ENCODE measurements at regions not wholly inside any gene's neighbourhood (a gene's known extent, or its start where the extent isn't known, plus 50 kb on each side); places are given as distances from the start of the nearest gene placed in this dataset.

- no peak for DNase-seq
- Histone ChIP-seq H3K36me3 (ENCODE audit: control insufficient read depth, insufficient read depth, low read length) (no peaks in the 10 kb centered on the region), H3K9me3 (no peaks in the 10 kb centered on the region; the same call in 1 of the 2 replicates), H3K27me3 (replicated peaks; ENCODE audit: control insufficient read depth, insufficient read depth, low read length) (peaks cover 2% of the 10 kb centered on the region; the same call in 1 of the 2 replicates), H3K4me3 (ENCODE audit: low read depth, low read length) (no peak overlapping the region), H3K4me1 (no peaks in the 10 kb centered on the region)
- POLR2A ChIA-PET = no interaction called here
- no peaks in the 10 kb centered on the region for H3K9me3 Mint-ChIP-seq (ENCODE audit: unreplicated experiment)
- H3K4me3 Mint-ChIP-seq (ENCODE audit: unreplicated experiment) = no peak overlapping the region
- CTCF ChIA-PET = no interaction called here
- no TSS peak for BruUV-seq (replicated peaks)
- intact Hi-C loops (cut with micrococcal nuclease; ENCODE audit: unreplicated experiment) = no loop called here
- no peak for TF ChIP-seq CTCF (IDR thresholded peaks at IDR 0.05; ENCODE audit: insufficient read depth in 1 of 2, low read depth in 1 of 2, low read length in 1 of 2, severe bottlenecking in 1 of 2, unreplicated experiment in 1 of 2)
- peaks cover 25% of the 10 kb centered on the region for H3K27me3 Mint-ChIP-seq (ENCODE audit: insufficient read depth, unreplicated experiment)
- no peaks in the 10 kb centered on the region for H3K4me1 Mint-ChIP-seq (ENCODE audit: low read depth, unreplicated experiment)
- no peak overlapping the region for H3K27ac Mint-ChIP-seq (ENCODE audit: unreplicated experiment)
- H3K36me3 Mint-ChIP-seq (ENCODE audit: insufficient read depth, unreplicated experiment) = no peaks in the 10 kb centered on the region
Measured at GRCh38 chr20:48075591-48076174, 290.4 kb upstream of the SULF2 start.

GRCh38 chr20:48070991-48071652, 285.8 kb upstream of the SULF2 start:
- BruUV-seq (replicated peaks) = no TSS peak
- no peak for TF ChIP-seq CTCF (IDR thresholded peaks at IDR 0.05; ENCODE audit: insufficient read depth in 1 of 2, low read depth in 1 of 2, low read length in 1 of 2, severe bottlenecking in 1 of 2, unreplicated experiment in 1 of 2)
- no peaks in the 10 kb centered on the region for H3K4me1 ChIP-seq
- Mint-ChIP-seq H3K4me1 (ENCODE audit: low read depth, unreplicated experiment) (no peaks in the 10 kb centered on the region), H3K27me3 (ENCODE audit: insufficient read depth, unreplicated experiment) (peaks cover 20% of the 10 kb centered on the region), H3K9me3 (ENCODE audit: unreplicated experiment) (peaks cover 7% of the 10 kb centered on the region), H3K4me3 (ENCODE audit: unreplicated experiment) (no peak overlapping the region), H3K27ac (ENCODE audit: unreplicated experiment) (no peak overlapping the region), H3K36me3 (ENCODE audit: insufficient read depth, unreplicated experiment) (no peaks in the 10 kb centered on the region)
- no peaks in the 10 kb centered on the region for H3K36me3 ChIP-seq (ENCODE audit: control insufficient read depth, insufficient read depth, low read length)
- no peak overlapping the region for H3K4me3 ChIP-seq (ENCODE audit: low read depth, low read length)
- peaks cover under 1% of the 10 kb centered on the region; the same call in 1 of the 2 replicates for H3K27me3 ChIP-seq (replicated peaks; ENCODE audit: control insufficient read depth, insufficient read depth, low read length)
- POLR2A ChIA-PET = no interaction called here
- intact Hi-C loops (cut with micrococcal nuclease; ENCODE audit: unreplicated experiment) = no loop called here
- no peak for DNase-seq
- H3K9me3 ChIP-seq = no peaks in the 10 kb centered on the region; the same call in 1 of the 2 replicates
- CTCF ChIA-PET = interaction anchor here (0.9 kb wide), 1 partner anchor 285 kb away, joined by 3 read pairs; no protein-coding TSS in a partner anchor

- intact Hi-C loops (cut with micrococcal nuclease; ENCODE audit: unreplicated experiment) = no loop called here
- no peaks in the 10 kb centered on the region for H3K36me3 Mint-ChIP-seq (ENCODE audit: insufficient read depth, unreplicated experiment)
- DNase-seq = no peak
- CTCF ChIA-PET = no interaction called here
- no peak overlapping the region for H3K4me3 Mint-ChIP-seq (ENCODE audit: unreplicated experiment)
- no TSS peak for BruUV-seq (replicated peaks)
- no peaks in the 10 kb centered on the region for H3K4me1 Mint-ChIP-seq (ENCODE audit: low read depth, unreplicated experiment)
- H3K4me1 ChIP-seq = no peaks in the 10 kb centered on the region
- no peak overlapping the region for H3K27ac Mint-ChIP-seq (ENCODE audit: unreplicated experiment)
- H3K36me3 ChIP-seq (ENCODE audit: control insufficient read depth, insufficient read depth, low read length) = no peaks in the 10 kb centered on the region
- no peaks in the 10 kb centered on the region; the same call in 1 of the 2 replicates for H3K9me3 ChIP-seq
- TF ChIP-seq CTCF (IDR thresholded peaks at IDR 0.05; ENCODE audit: insufficient read depth in 1 of 2, low read depth in 1 of 2, low read length in 1 of 2, severe bottlenecking in 1 of 2, unreplicated experiment in 1 of 2) = no peak
- H3K27me3 ChIP-seq (replicated peaks; ENCODE audit: control insufficient read depth, insufficient read depth, low read length) = no peaks in the 10 kb centered on the region; the same call in 1 of the 2 replicates
- H3K27me3 Mint-ChIP-seq (ENCODE audit: insufficient read depth, unreplicated experiment) = peaks cover 16% of the 10 kb centered on the region
- POLR2A ChIA-PET = interaction anchor here (0.6 kb wide), 1 partner anchor 676 kb away, joined by 3 read pairs; no protein-coding TSS in a partner anchor
- H3K9me3 Mint-ChIP-seq (ENCODE audit: unreplicated experiment) = peaks cover 9% of the 10 kb centered on the region
- no peak overlapping the region for H3K4me3 ChIP-seq (ENCODE audit: low read depth, low read length)
Measured at GRCh38 chr20:48069596-48069995, 284.3 kb upstream of the SULF2 start.

Data from Caco-2 (cell line).